ENCODE measurements at regions not wholly inside any gene's neighbourhood (a gene's known extent, or its start where the extent isn't known, plus 50 kb on each side); places are given as distances from the start of the nearest gene placed in this dataset.

- TF ChIP-seq EZH2 (IDR thresholded peaks at IDR 0.05; ENCODE audit: insufficient read depth, low read length) = no peak
- TF ChIP-seq CTCF (IDR thresholded peaks at IDR 0.05; ENCODE audit: insufficient read depth, low read depth, low read length) = no peak
These were observed 1005.7 kb upstream of the PIK3C3 start for GRCh38 chr18:40949114-40949950.
